Endodermal cell (in vitro differentiated cells): ENCODE measurements at regions not wholly inside any gene's neighbourhood (a gene's known extent, or its start where the extent isn't known, plus 50 kb on each side); places are given as distances from the start of the nearest gene placed in this dataset.

ENCODE experiments used
- DNase-seq: peaks from one replicate; pipeline ENCODE4 v3.0.0-alpha.2; 2017
- H3K27ac ChIP-seq: 2 replicates; pipeline ENCODE4 v1.5.1; 2013; ENCODE audit warnings: mild to moderate bottlenecking, low read depth, low read length, moderate library complexity
- H3K27me3 ChIP-seq: 2 replicates; pipeline ENCODE4 v1.6.1; 2013; ENCODE audit warnings: mild to moderate bottlenecking, low read length, moderate library complexity; ENCODE audit not compliant: insufficient read depth, control insufficient read depth, poor library complexity, severe bottlenecking
- H3K36me3 ChIP-seq: 2 replicates; pipeline ENCODE4 v1.7.0; 2013; ENCODE audit warnings: mild to moderate bottlenecking, low read length, moderate library complexity; ENCODE audit not compliant: control insufficient read depth, insufficient read depth
- H3K4me1 ChIP-seq: one replicate; pipeline ENCODE4 v1.7.0; 2013; ENCODE audit warnings: low read length; ENCODE audit not compliant: control insufficient read depth, insufficient read depth
- H3K4me3 ChIP-seq: 2 replicates; pipeline ENCODE4 v1.5.1; 2013; ENCODE audit warnings: mild to moderate bottlenecking, low read length, moderate library complexity
- H3K9ac ChIP-seq: 2 replicates; pipeline ENCODE4 v1.6.1; 2013; ENCODE audit warnings: mild to moderate bottlenecking, low read length, moderate library complexity; ENCODE audit not compliant: poor library complexity, severe bottlenecking; ENCODE audit errors: extremely low read depth
- H3K9me3 ChIP-seq: 2 replicates; pipeline ENCODE4 v1.6.1; 2013; ENCODE audit warnings: mild to moderate bottlenecking, low read length, moderate library complexity; ENCODE audit not compliant: control insufficient read depth
- H3K27ac Mint-ChIP-seq: 2 replicates; pipeline ENCODE4 v1.8.0; 2020; ENCODE audit warnings: mixed read lengths
- H3K27me3 Mint-ChIP-seq: 2 replicates; pipeline ENCODE4 v1.8.0; 2021; ENCODE audit warnings: mild to moderate bottlenecking, mixed read lengths; ENCODE audit not compliant: insufficient read depth
- H3K36me3 Mint-ChIP-seq: 2 replicates; pipeline ENCODE4 v1.8.0; 2020; ENCODE audit warnings: low read depth, mixed read lengths
- H3K4me1 Mint-ChIP-seq: 2 replicates; pipeline ENCODE4 v1.8.0; 2020; ENCODE audit warnings: mixed read lengths
- H3K4me3 Mint-ChIP-seq: 2 replicates; pipeline ENCODE4 v1.8.0; 2020; ENCODE audit warnings: mild to moderate bottlenecking, moderate library complexity, mixed read lengths
- H3K9me3 Mint-ChIP-seq: 2 replicates; pipeline ENCODE4 v1.8.0; 2020; ENCODE audit warnings: mild to moderate bottlenecking, mixed read lengths
- CTCF ChIP-seq: fragments of 200-600 bp; sonication (generic); conservative IDR thresholded peaks from 2 replicates; pipeline ENCODE4 v1.5.0; 2021; ENCODE audit warnings: antibody characterized with exemption, mild to moderate bottlenecking
- WGBS, 2 experiments: methylation state at CpG; one replicate each; pipeline versions ENCODE4 v1.1.5 to v1.1.7; 2013; ENCODE audit warnings: missing lambda C conversion rate in 2 of 2, mixed read lengths in 1 of 2; ENCODE audit not compliant: insufficient coverage in 1 of 2, insufficient read length in 1 of 2; 5-methylcytosine and 5-hydroxymethylcytosine counted together

DNA sequence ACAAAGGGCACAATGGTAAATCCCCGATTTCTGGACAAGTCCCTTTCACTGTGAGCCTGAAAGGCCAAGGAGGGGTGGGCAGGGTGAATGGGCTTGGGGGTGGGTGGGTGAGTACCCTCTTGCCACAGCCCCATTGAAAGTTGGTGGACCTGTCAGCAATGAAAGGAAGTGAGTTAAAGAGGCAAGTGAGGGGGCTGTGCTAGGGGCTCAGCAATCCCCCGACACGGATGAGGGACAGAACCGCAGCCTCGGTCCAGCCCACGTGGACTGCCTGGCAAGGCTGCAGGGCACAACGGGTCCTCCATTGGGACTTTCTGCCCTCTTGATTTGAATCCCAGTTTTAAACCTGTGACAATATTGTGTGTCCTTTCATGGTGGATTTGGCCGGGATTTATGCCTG lies 255.3 kb downstream of the FOXD2 start:
- peak; percentile 25 for DNase-seq
- H3K27me3 ChIP-seq: no peaks in the 10 kb centered on the region
- no peak overlapping the region for H3K27ac Mint-ChIP-seq
- no peak overlapping the region for H3K9ac ChIP-seq
- H3K9me3 Mint-ChIP-seq: no peaks in the 10 kb centered on the region
- peaks cover 6% of the 10 kb centered on the region for H3K4me1 Mint-ChIP-seq
- H3K36me3 ChIP-seq: no peaks in the 10 kb centered on the region
- no peaks in the 10 kb centered on the region for H3K4me1 ChIP-seq
- H3K36me3 Mint-ChIP-seq: no peaks in the 10 kb centered on the region
- H3K4me3 Mint-ChIP-seq: no peak overlapping the region
- H3K4me3 ChIP-seq: no peak overlapping the region
- H3K27ac ChIP-seq: no peak overlapping the region
- TF ChIP-seq CTCF: no peak
- 68 to 89% methylated on average over 8 of the region's 8 CpGs for WGBS, 2 experiments
- H3K27me3 Mint-ChIP-seq: peaks cover 5% of the 10 kb centered on the region
- H3K9me3 ChIP-seq: no peaks in the 10 kb centered on the region

DNA sequence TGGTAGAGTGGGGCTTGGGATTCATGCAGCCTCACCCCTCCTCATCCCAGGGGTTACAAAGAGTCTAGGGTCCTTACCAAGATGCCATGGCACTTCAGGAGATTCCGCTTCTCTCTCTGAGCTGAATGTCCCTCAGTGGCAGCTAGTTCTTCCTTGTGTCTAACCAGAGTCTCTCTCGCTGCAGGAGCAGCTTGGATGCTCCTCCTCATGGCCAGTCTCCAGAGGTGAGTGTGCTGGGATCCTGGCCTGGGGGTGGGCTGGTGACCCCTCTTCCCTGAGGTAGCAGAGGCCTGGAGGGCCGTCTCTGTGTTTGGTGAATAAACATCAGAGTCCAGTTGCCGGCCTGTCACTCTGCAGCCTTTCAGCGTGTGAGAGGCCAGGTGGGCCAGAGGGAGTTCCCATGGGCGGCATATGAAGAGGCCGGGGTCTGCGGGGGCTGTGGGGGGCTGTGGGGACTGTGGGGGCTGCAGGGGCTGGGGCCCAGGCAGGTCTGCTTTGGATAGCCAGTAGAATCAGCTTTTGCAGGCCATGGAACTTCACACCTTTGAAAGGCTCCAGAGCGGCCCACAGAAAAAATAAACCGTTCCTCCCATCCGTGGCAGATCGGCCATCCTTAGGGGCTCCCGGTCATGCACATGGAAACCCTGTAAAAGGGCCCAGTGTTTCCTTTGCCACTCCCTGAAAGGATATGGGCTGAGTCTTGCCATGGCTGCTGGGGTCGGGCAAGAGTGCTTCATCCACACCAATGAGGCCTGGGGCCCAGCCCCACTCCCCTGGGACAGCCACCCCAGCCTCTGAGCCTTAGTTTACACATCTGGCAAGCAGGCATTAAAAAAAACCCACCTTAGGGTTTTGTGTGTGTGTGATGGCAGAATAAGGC lies 256.4 kb downstream of the FOXD2 start:
- H3K27me3 Mint-ChIP-seq: peaks cover 5% of the 10 kb centered on the region
- WGBS, 2 experiments: 90 to 91% methylated on average over 6 to 14 of the region's 14 CpGs
- Histone ChIP-seq H3K4me3 (no peak overlapping the region), H3K4me1 (no peaks in the 10 kb centered on the region), H3K9me3 (no peaks in the 10 kb centered on the region), H3K9ac (no peak overlapping the region), H3K27me3 (no peaks in the 10 kb centered on the region), H3K36me3 (no peaks in the 10 kb centered on the region), H3K27ac (no peak overlapping the region)
- no peaks in the 10 kb centered on the region for H3K9me3 Mint-ChIP-seq
- no peak for TF ChIP-seq CTCF
- peaks cover 4% of the 10 kb centered on the region for H3K4me1 Mint-ChIP-seq
- H3K27ac Mint-ChIP-seq: no peak overlapping the region
- DNase-seq: peak; percentile 33
- no peak overlapping the region for H3K4me3 Mint-ChIP-seq
- no peaks in the 10 kb centered on the region for H3K36me3 Mint-ChIP-seq

- H3K4me3 Mint-ChIP-seq: no peak overlapping the region
- Histone ChIP-seq H3K36me3 (no peaks in the 10 kb centered on the region), H3K27ac (peak overlapping the region; percentile 60), H3K9me3 (no peaks in the 10 kb centered on the region), H3K4me1 (no peaks in the 10 kb centered on the region), H3K9ac (no peak overlapping the region), H3K27me3 (no peaks in the 10 kb centered on the region), H3K4me3 (no peak overlapping the region)
- no peak for TF ChIP-seq CTCF
- peaks cover 1% of the 10 kb centered on the region for H3K4me1 Mint-ChIP-seq
- H3K27me3 Mint-ChIP-seq: peaks cover 8% of the 10 kb centered on the region
- no peaks in the 10 kb centered on the region for H3K36me3 Mint-ChIP-seq
- no peak overlapping the region for H3K27ac Mint-ChIP-seq
- no peaks in the 10 kb centered on the region for H3K9me3 Mint-ChIP-seq
- DNase-seq: no peak
- WGBS, 2 experiments: 94 to 100% methylated on average over 1 of the region's 1 CpG
Observed at GRCh38 chr1:47696404-47696736, 258.5 kb downstream of the FOXD2 start.
